GM12878 (cell line): ENCODE measurements at regions not wholly inside any gene's neighbourhood (a gene's known extent, or its start where the extent isn't known, plus 50 kb on each side); places are given as distances from the start of the nearest gene placed in this dataset.

Source experiments
- ATAC-seq: fragments of 200-7000 bp; cut with Tn5 transposase; 3 replicates; pipeline ENCODE4 v1.9.1; 2020; ENCODE audit warnings: mild to moderate bottlenecking, moderate library complexity
- BruUV-seq: library from RNA; stranded (reverse); fragments of 400-500 nt; replicated peaks from 2 replicates; lab custom pipeline; 2021; lab: Mats Ljungman, UMichigan
- CTCF ChIA-PET: fragments of 300-600 bp; sonication (Branson Sonifier 250); formaldehyde crosslinking; extraction: SDS; loops from one replicate; lab custom pipeline; 2021; ENCODE audit warnings: inconsistent platforms; lab: Yijun Ruan, JAX
- POLR2A ChIA-PET: fragments of 350-600 bp; formaldehyde crosslinking; extraction: SDS; loops from one replicate; lab custom pipeline; 2021; ENCODE audit warnings: inconsistent platforms; lab: Charles Lee
- RAD21 ChIA-PET: fragments of 300-600 bp; sonication (Branson Sonifier 250); formaldehyde crosslinking; loops from one replicate; lab custom pipeline; 2023; ENCODE audit warnings: antibody characterized with exemption; ENCODE audit not compliant: unreplicated experiment; lab: Charles Lee
- SMC1A ChIA-PET: fragments of 300-600 bp; sonication (Branson Sonifier 250); formaldehyde crosslinking; loops from one replicate; lab custom pipeline; 2023; ENCODE audit not compliant: unreplicated experiment, uncharacterized antibody; lab: Charles Lee
- DNase-seq: peaks from one replicate; pipeline ENCODE4 v3.0.0-alpha.2; 2011; ENCODE audit warnings: low read depth, low spot score
- FAIRE-seq: peaks from 3 replicates; lab custom pipeline; 2011; peaks lifted over from hg19 to GRCh38; lab: Jason Lieb, UNC
- H2AFZ ChIP-seq: 2 replicates; pipeline ENCODE4 v1.6.0; 2011; ENCODE audit warnings: low read depth, low read length, control low read depth; ENCODE audit not compliant: control insufficient read depth
- H3K27ac ChIP-seq: 2 replicates; pipeline ENCODE4 v1.5.1; 2011; ENCODE audit warnings: control low read depth; ENCODE audit not compliant: control insufficient read depth, insufficient read depth
- H3K27me3 ChIP-seq, 2 experiments: replicated peaks in 1 of 2; 2 replicates each; pipeline versions ENCODE4 v1.6.0 to v1.6.1; 2011; ENCODE audit warnings: low read length in 1 of 2; ENCODE audit not compliant: control insufficient read depth in 2 of 2, insufficient read depth in 2 of 2
- H3K36me3 ChIP-seq, 2 experiments: 2 replicates each; pipeline ENCODE4 v1.5.1; 2011; ENCODE audit warnings: low read length in 1 of 2; ENCODE audit not compliant: control insufficient read depth in 2 of 2, insufficient read depth in 2 of 2
- H3K4me1 ChIP-seq: 2 replicates; pipeline ENCODE4 v1.6.1; 2011; ENCODE audit warnings: mild to moderate bottlenecking, low read length, moderate library complexity, mixed read lengths; ENCODE audit not compliant: control insufficient read depth, insufficient read depth
- H3K4me2 ChIP-seq: 2 replicates; pipeline ENCODE4 v1.6.0; 2011; ENCODE audit warnings: control low read depth; ENCODE audit not compliant: control insufficient read depth, insufficient read depth
- H3K4me3 ChIP-seq: fragments of 200-600 bp; sonication (generic); 2 replicates; pipeline ENCODE4 v1.5.1; 2016
- H3K79me2 ChIP-seq: 2 replicates; pipeline ENCODE4 v1.6.0; 2011; ENCODE audit warnings: low read length; ENCODE audit not compliant: control insufficient read depth, insufficient read depth
- H3K9ac ChIP-seq: 2 replicates; pipeline ENCODE4 v1.8.0; 2011; ENCODE audit warnings: low read length, control low read depth, mixed read lengths; ENCODE audit not compliant: control insufficient read depth, insufficient read depth
- H3K9me3 ChIP-seq: replicated peaks from 3 replicates; pipeline ENCODE4 v1.5.1; 2011; ENCODE audit warnings: mild to moderate bottlenecking, low read length; ENCODE audit not compliant: control insufficient read depth, insufficient read depth
- H4K20me1 ChIP-seq: 2 replicates; pipeline ENCODE4 v1.6.0; 2011; ENCODE audit not compliant: control insufficient read depth, insufficient read depth
- ASH2L ChIP-seq: fragments of 300-600, 200-600 bp; sonication (generic); IDR thresholded peaks from 2 replicates; pipeline ENCODE4 v1.6.1; 2017; ENCODE audit warnings: low read depth, mild to moderate bottlenecking, borderline replicate concordance
- BACH1 ChIP-seq: fragments of 450-650 bp; IDR thresholded peaks from 2 replicates; pipeline ENCODE4 v1.6.1; 2017; ENCODE audit warnings: mild to moderate bottlenecking, borderline replicate concordance
- CHD1 ChIP-seq: IDR thresholded peaks from 2 replicates; pipeline ENCODE4 v1.6.1; 2012; ENCODE audit warnings: low read depth, low read length, improper control_type of control experiment
- DPF2 ChIP-seq: fragments of 450-650 bp; IDR thresholded peaks from 2 replicates; pipeline ENCODE4 v1.6.1; 2017; ENCODE audit warnings: mild to moderate bottlenecking
- EGR1 ChIP-seq, 2 experiments: IDR thresholded peaks; 1 replicate in 1 of 2; 2 replicates in 1 of 2; pipeline ENCODE4 v1.6.1; 2011 to 2012; ENCODE audit warnings: low read depth in 2 of 2, low read length in 2 of 2, borderline replicate concordance in 1 of 2, mild to moderate bottlenecking in 1 of 2, moderate library complexity in 1 of 2
- ESRRA ChIP-seq: IDR thresholded peaks from 2 replicates; pipeline ENCODE4 v1.6.1; 2012; ENCODE audit warnings: mild to moderate bottlenecking, low read length, improper control_type of control experiment
- KDM1A ChIP-seq: fragments of 200-600 bp; sonication (generic); IDR thresholded peaks from 2 replicates; pipeline ENCODE4 v1.6.1; 2016; ENCODE audit warnings: borderline replicate concordance
- MEF2A ChIP-seq: IDR thresholded peaks from 2 replicates; pipeline ENCODE4 v1.6.1; 2011; ENCODE audit warnings: low read depth, mild to moderate bottlenecking, low read length, moderate library complexity; ENCODE audit not compliant: insufficient read depth
- MTA3 ChIP-seq: IDR thresholded peaks from 2 replicates; pipeline ENCODE4 v1.6.1; 2012; ENCODE audit warnings: low read length, inconsistent platforms, borderline replicate concordance
- MYB ChIP-seq: fragments of 150-350 bp; IDR thresholded peaks from 2 replicates; pipeline ENCODE4 v1.6.1; 2014; ENCODE audit warnings: mild to moderate bottlenecking, low read depth, low read length, borderline replicate concordance
- POLR2A ChIP-seq: IDR thresholded peaks from 2 replicates; pipeline ENCODE4 v1.6.1; 2011; ENCODE audit warnings: low read depth, mild to moderate bottlenecking, low read length
- RBBP5 ChIP-seq: fragments of 200-600 bp; sonication (generic); conservative IDR thresholded peaks from 2 replicates; pipeline ENCODE4 v1.6.1; 2016
- RFX5 ChIP-seq: IDR thresholded peaks from 2 replicates; pipeline ENCODE4 v1.6.1; 2011; ENCODE audit warnings: low read depth, low read length, improper control_type of control experiment
- TARDBP ChIP-seq: IDR thresholded peaks from 2 replicates; pipeline ENCODE4 v1.6.1; 2016; ENCODE audit warnings: borderline replicate concordance
- TBL1XR1 ChIP-seq: IDR thresholded peaks from 2 replicates; pipeline ENCODE4 v1.6.1; 2012; ENCODE audit warnings: low read depth, low read length, improper control_type of control experiment
- TCF7 ChIP-seq: IDR thresholded peaks from 2 replicates; pipeline ENCODE4 v1.6.1; 2014; ENCODE audit warnings: antibody characterized with exemption, borderline replicate concordance
- ZNF207 ChIP-seq: fragments of 450-650 bp; IDR thresholded peaks from 2 replicates; pipeline ENCODE4 v1.6.1; 2014; ENCODE audit warnings: antibody characterized with exemption, mild to moderate bottlenecking, borderline replicate concordance
- WGBS: methylation state at CpG from one replicate; pipeline ENCODE4 v1.1.6; 2016; ENCODE audit warnings: low lambda C conversion rate; ENCODE audit not compliant: insufficient replicate concordance, insufficient coverage; ENCODE audit errors: missing lambda C conversion rate; 5-methylcytosine and 5-hydroxymethylcytosine counted together
- in situ Hi-C: fragments of 300-500 bp; cut with MboI; formaldehyde crosslinking; loops from 9 replicates; pipeline ENCODE4 v1.14.3; 2018; ENCODE audit warnings: mixed read lengths
- intact Hi-C: fragments of 100-400 bp; cut with micrococcal nuclease; formaldehyde crosslinking; loops from one replicate; pipeline ENCODE4 v1.14.2; 2022; ENCODE audit not compliant: unreplicated experiment
- TF ChIP-seq, protein P1 (sequence below): fragments of 450-650 bp; IDR thresholded peaks from 2 replicates; pipeline ENCODE4 v1.6.1; 2017; ENCODE audit warnings: mild to moderate bottlenecking, moderate library complexity
- TF ChIP-seq, protein P2 (sequence below): fragments of 450-650 bp; formaldehyde crosslinking; IDR thresholded peaks from 2 replicates; pipeline ENCODE4 v1.4.0; 2022; ENCODE audit warnings: mild to moderate bottlenecking, moderate library complexity

DNA sequence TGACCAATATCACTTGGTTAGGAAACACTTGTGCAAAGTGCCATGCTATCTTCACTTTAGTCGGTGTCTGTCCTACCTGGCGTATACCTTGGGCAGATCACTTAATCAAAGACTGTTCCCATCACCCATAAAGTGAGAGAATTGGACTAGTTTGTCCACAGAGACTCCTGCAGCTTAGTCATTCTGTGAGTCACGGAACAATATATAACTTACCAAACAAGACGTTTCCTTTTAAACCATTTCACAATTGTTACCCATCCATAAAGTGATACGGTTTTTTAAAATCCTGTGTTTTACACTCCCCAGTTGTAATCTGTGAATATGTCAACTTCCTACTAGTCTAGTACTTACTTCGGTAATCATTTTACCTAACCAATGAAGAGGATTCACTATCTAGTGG is 499.3 kb upstream of the SMIM21 start:
- intact Hi-C loops = no loop called here
- POLR2A ChIA-PET = no interaction called here
- CTCF ChIA-PET = no interaction called here
- Histone ChIP-seq H3K9ac (no peak overlapping the region), H3K4me2 (no peak overlapping the region), H3K9me3 (no peaks in the 10 kb centered on the region), H3K4me3 (no peak overlapping the region), H3K36me3 (no peaks in the 10 kb centered on the region), H3K27ac (no peak overlapping the region), H3K4me1 (no peaks in the 10 kb centered on the region), H2AFZ (no peak overlapping the region), H3K79me2 (no peaks in the 10 kb centered on the region), H4K20me1 (no peaks in the 10 kb centered on the region), H3K27me3 (no peaks in the 10 kb centered on the region)
- no TSS peak for BruUV-seq
- ATAC-seq = no peak
- WGBS = 40% methylated on average over 6 of the region's 6 CpGs
- in situ Hi-C loops = no loop called here
- FAIRE-seq = no peak
- SMC1A ChIA-PET = no interaction called here
- DNase-seq = no peak
- TF ChIP-seq BACH1 = no peak
- no peak for TF ChIP-seq TBL1XR1
- no peak for TF ChIP-seq TCF7
- TF ChIP-seq ESRRA = no peak
- TF ChIP-seq CHD1 = no peak
- TF ChIP-seq POLR2A = no peak
- TF ChIP-seq ZNF207 = no peak
- TF ChIP-seq, protein P1, sequence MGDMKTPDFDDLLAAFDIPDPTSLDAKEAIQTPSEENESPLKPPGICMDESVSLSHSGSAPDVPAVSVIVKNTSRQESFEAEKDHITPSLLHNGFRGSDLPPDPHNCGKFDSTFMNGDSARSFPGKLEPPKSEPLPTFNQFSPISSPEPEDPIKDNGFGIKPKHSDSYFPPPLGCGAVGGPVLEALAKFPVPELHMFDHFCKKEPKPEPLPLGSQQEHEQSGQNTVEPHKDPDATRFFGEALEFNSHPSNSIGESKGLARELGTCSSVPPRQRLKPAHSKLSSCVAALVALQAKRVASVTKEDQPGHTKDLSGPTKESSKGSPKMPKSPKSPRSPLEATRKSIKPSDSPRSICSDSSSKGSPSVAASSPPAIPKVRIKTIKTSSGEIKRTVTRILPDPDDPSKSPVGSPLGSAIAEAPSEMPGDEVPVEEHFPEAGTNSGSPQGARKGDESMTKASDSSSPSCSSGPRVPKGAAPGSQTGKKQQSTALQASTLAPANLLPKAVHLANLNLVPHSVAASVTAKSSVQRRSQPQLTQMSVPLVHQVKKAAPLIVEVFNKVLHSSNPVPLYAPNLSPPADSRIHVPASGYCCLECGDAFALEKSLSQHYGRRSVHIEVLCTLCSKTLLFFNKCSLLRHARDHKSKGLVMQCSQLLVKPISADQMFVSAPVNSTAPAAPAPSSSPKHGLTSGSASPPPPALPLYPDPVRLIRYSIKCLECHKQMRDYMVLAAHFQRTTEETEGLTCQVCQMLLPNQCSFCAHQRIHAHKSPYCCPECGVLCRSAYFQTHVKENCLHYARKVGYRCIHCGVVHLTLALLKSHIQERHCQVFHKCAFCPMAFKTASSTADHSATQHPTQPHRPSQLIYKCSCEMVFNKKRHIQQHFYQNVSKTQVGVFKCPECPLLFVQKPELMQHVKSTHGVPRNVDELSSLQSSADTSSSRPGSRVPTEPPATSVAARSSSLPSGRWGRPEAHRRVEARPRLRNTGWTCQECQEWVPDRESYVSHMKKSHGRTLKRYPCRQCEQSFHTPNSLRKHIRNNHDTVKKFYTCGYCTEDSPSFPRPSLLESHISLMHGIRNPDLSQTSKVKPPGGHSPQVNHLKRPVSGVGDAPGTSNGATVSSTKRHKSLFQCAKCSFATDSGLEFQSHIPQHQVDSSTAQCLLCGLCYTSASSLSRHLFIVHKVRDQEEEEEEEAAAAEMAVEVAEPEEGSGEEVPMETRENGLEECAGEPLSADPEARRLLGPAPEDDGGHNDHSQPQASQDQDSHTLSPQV = no peak
- no peak for TF ChIP-seq MEF2A
- TF ChIP-seq ASH2L = no peak
- TF ChIP-seq MYB = no peak
- no peak for TF ChIP-seq KDM1A
- TF ChIP-seq EGR1 (IDR thresholded peaks at IDR 0.05; ENCODE audit: borderline replicate concordance in 1 of 2, low read depth in 2 of 2, low read length in 2 of 2) = no peak
- TF ChIP-seq DPF2 = no peak
- TF ChIP-seq, protein P2, sequence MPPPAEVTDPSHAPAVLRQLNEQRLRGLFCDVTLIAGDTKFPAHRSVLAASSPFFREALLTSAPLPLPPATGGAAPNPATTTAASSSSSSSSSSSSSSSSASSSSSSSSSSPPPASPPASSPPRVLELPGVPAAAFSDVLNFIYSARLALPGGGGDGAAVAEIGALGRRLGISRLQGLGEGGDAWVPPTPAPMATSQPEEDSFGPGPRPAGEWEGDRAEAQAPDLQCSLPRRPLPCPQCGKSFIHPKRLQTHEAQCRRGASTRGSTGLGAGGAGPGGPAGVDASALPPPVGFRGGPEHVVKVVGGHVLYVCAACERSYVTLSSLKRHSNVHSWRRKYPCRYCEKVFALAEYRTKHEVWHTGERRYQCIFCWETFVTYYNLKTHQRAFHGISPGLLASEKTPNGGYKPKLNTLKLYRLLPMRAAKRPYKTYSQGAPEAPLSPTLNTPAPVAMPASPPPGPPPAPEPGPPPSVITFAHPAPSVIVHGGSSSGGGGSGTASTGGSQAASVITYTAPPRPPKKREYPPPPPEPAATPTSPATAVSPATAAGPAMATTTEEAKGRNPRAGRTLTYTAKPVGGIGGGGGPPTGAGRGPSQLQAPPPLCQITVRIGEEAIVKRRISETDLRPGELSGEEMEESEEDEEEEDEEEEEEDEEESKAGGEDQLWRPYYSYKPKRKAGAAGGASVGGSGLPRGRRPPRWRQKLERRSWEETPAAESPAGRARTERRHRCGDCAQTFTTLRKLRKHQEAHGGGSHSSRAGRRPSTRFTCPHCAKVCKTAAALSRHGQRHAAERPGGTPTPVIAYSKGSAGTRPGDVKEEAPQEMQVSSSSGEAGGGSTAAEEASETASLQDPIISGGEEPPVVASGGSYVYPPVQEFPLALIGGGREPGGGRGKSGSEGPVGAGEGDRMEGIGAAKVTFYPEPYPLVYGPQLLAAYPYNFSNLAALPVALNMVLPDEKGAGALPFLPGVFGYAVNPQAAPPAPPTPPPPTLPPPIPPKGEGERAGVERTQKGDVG (CRISPR knock-in tag) = no peak
- TF ChIP-seq MTA3 = no peak
- TF ChIP-seq TARDBP = no peak
- TF ChIP-seq RBBP5 = no peak
- TF ChIP-seq RFX5 = no peak
- RAD21 ChIA-PET = no interaction called here
